ENCODE measurements at regions not wholly inside any gene's neighbourhood (a gene's known extent, or its start where the extent isn't known, plus 50 kb on each side); places are given as distances from the start of the nearest gene placed in this dataset.

DNA sequence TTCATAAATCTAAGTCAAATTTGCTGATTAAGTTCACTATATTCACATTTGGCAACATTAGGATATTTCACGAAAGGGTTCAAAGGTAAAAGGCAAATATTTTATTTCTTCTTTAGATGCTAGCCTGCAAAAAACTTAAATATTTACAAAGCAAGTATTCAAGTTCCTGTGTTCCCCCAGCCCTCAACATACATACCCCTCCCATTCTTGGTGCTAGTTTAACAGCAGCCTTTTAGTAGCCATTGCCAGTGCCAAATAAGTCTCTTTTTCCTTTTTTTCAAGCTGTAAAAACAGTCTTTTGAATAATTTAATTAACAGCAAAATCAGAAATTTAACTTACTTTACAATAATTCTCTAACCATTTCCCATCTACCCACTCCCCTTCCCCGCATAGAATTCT is 288.5 kb upstream of the TMEM161B start:
- DNase-seq: no peak
- no peak for TF ChIP-seq EP300 (IDR thresholded peaks at IDR 0.05)
- no peak for TF ChIP-seq POLR2A (IDR thresholded peaks at IDR 0.05)
- no peak for TF ChIP-seq CTCF (IDR thresholded peaks at IDR 0.05)
- no peak for TF ChIP-seq POLR2AphosphoS5 (IDR thresholded peaks at IDR 0.05)
- Histone ChIP-seq H3K4me3 (no peak overlapping the region), H3K27ac (no peak overlapping the region), H3K9me3 (no peaks in the 10 kb centered on the region), H3K27me3 (no peaks in the 10 kb centered on the region), H3K4me1 (no peaks in the 10 kb centered on the region), H3K36me3 (no peaks in the 10 kb centered on the region)
- intact Hi-C loops (cut with DNase I): no loop called here
- 77 to 78% methylated on average over 2 of the region's 2 CpGs for WGBS, 2 donors

DNA sequence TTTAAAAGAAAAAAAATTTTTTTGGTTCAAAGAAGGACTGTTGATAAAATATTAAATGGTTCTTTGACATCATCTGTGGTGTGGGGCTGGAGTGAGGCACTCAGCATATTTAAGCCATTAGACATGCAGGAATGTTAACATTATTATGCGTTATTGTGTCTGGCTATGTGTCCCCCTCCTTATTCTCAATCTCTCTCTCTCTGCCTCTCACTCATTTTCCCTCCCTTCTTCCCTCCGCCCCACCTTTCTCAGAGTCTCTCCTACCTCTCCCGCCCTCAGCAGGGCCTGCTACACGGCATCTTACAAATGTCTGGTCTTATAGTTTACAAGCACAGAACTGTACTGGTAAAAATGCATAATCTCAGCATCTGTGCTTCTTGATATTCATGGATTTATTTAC is 287.8 kb upstream of the TMEM161B start:
- intact Hi-C loops (cut with DNase I): no loop called here
- H3K27ac ChIP-seq: no peak overlapping the region
- no peaks in the 10 kb centered on the region for H3K27me3 ChIP-seq
- H3K36me3 ChIP-seq: no peaks in the 10 kb centered on the region
- no peaks in the 10 kb centered on the region for H3K9me3 ChIP-seq
- WGBS, 2 donors: 67 to 83% methylated on average over 4 of the region's 4 CpGs
- TF ChIP-seq POLR2A (IDR thresholded peaks at IDR 0.05): no peak
- no peak for TF ChIP-seq EP300 (IDR thresholded peaks at IDR 0.05)
- TF ChIP-seq POLR2AphosphoS5 (IDR thresholded peaks at IDR 0.05): no peak
- TF ChIP-seq CTCF (IDR thresholded peaks at IDR 0.05): no peak
- H3K4me3 ChIP-seq: no peak overlapping the region
- no peak for DNase-seq
- no peaks in the 10 kb centered on the region for H3K4me1 ChIP-seq

- Histone ChIP-seq H3K4me1 (no peaks in the 10 kb centered on the region), H3K36me3 (no peaks in the 10 kb centered on the region), H3K9me3 (no peaks in the 10 kb centered on the region), H3K27ac (no peak overlapping the region), H3K27me3 (no peaks in the 10 kb centered on the region), H3K4me3 (no peak overlapping the region)
- WGBS, 2 donors: 21 to 73% methylated on average over 4 of the region's 4 CpGs
- intact Hi-C loops (cut with DNase I): no loop called here
- DNase-seq: no peak
- TF ChIP-seq POLR2A (IDR thresholded peaks at IDR 0.05) (no peak), POLR2AphosphoS5 (IDR thresholded peaks at IDR 0.05) (no peak), EP300 (IDR thresholded peaks at IDR 0.05) (no peak), CTCF (IDR thresholded peaks at IDR 0.05) (no peak)
Measured at GRCh38 chr5:88555674-88556073, 287.0 kb upstream of the TMEM161B start.

- TF ChIP-seq POLR2AphosphoS5 (IDR thresholded peaks at IDR 0.05): no peak
- TF ChIP-seq EP300 (IDR thresholded peaks at IDR 0.05): no peak
- TF ChIP-seq CTCF (IDR thresholded peaks at IDR 0.05): no peak
- no peak for TF ChIP-seq POLR2A (IDR thresholded peaks at IDR 0.05)
- H3K9me3 ChIP-seq: no peaks in the 10 kb centered on the region
- no peaks in the 10 kb centered on the region for H3K4me1 ChIP-seq
- H3K4me3 ChIP-seq: no peak overlapping the region
- H3K27me3 ChIP-seq: no peaks in the 10 kb centered on the region
- intact Hi-C loops (cut with DNase I): no loop called here
- DNase-seq: no peak
- H3K27ac ChIP-seq: no peak overlapping the region
- H3K36me3 ChIP-seq: no peaks in the 10 kb centered on the region
Measured at GRCh38 chr5:88553986-88554385, 285.3 kb upstream of the TMEM161B start.

GRCh38 chr5:88553136-88553875 is 284.7 kb upstream of the TMEM161B start:
- intact Hi-C loops (cut with DNase I): no loop called here
- no peak for DNase-seq
- Histone ChIP-seq H3K27me3 (no peaks in the 10 kb centered on the region), H3K27ac (no peak overlapping the region), H3K4me1 (no peaks in the 10 kb centered on the region), H3K9me3 (no peaks in the 10 kb centered on the region), H3K36me3 (no peaks in the 10 kb centered on the region), H3K4me3 (no peak overlapping the region)
- WGBS, 2 donors: 88 to 92% methylated on average over 5 of the region's 5 CpGs
- TF ChIP-seq POLR2AphosphoS5 (IDR thresholded peaks at IDR 0.05): no peak
- TF ChIP-seq EP300 (IDR thresholded peaks at IDR 0.05): no peak
- TF ChIP-seq CTCF (IDR thresholded peaks at IDR 0.05): no peak
- TF ChIP-seq POLR2A (IDR thresholded peaks at IDR 0.05): no peak

Measured in sigmoid colon (tissue), 6 donors.